Body of pancreas (tissue), 4 donors: ENCODE measurements at regions not wholly inside any gene's neighbourhood (a gene's known extent, or its start where the extent isn't known, plus 50 kb on each side); places are given as distances from the start of the nearest gene placed in this dataset.

ENCODE experiments used
- POLR2A ChIP-seq, 3 donors: fragments of 450-650 bp; IDR thresholded peaks; one replicate each; pipeline ENCODE4 v1.6.1; 2016; ENCODE audit warnings: antibody characterized with exemption in 3 of 3, mild to moderate bottlenecking in 2 of 3
- TF ChIP-seq, protein P1 (sequence below), 7 experiments: fragments of 450-650 bp in 4 of 7; fragments of 200-600 bp in 3 of 7; sonication (generic) in 3 of 7; IDR thresholded peaks; one replicate each; pipeline ENCODE4 v1.5.1; 2016 to 2019; ENCODE audit warnings: antibody characterized with exemption in 7 of 7

GRCh38 chr14:81819344-81819743, 285.7 kb upstream of the SEL1L start:
- no peak for TF ChIP-seq POLR2A (IDR thresholded peaks at IDR 0.05)
- TF ChIP-seq, protein P1, sequence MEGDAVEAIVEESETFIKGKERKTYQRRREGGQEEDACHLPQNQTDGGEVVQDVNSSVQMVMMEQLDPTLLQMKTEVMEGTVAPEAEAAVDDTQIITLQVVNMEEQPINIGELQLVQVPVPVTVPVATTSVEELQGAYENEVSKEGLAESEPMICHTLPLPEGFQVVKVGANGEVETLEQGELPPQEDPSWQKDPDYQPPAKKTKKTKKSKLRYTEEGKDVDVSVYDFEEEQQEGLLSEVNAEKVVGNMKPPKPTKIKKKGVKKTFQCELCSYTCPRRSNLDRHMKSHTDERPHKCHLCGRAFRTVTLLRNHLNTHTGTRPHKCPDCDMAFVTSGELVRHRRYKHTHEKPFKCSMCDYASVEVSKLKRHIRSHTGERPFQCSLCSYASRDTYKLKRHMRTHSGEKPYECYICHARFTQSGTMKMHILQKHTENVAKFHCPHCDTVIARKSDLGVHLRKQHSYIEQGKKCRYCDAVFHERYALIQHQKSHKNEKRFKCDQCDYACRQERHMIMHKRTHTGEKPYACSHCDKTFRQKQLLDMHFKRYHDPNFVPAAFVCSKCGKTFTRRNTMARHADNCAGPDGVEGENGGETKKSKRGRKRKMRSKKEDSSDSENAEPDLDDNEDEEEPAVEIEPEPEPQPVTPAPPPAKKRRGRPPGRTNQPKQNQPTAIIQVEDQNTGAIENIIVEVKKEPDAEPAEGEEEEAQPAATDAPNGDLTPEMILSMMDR (IDR thresholded peaks at IDR 0.05): no peak
